ENCODE measurements at regions not wholly inside any gene's neighbourhood (a gene's known extent, or its start where the extent isn't known, plus 50 kb on each side); places are given as distances from the start of the nearest gene placed in this dataset.

GRCh38 chr13:74695021-74695800 is 561.0 kb upstream of the KLF12 start:
- Mint-ChIP-seq H3K27me3 (peaks cover 1% of the 10 kb centered on the region), H3K27ac (no peak overlapping the region), H3K9me3 (peaks cover 0 to under 1% (median 0%) of the 10 kb centered on the region in 3 donors), H3K4me1 (no peaks in the 10 kb centered on the region), H3K4me3 (no peak overlapping the region), H3K36me3 (peaks cover under 1% of the 10 kb centered on the region)

DNA sequence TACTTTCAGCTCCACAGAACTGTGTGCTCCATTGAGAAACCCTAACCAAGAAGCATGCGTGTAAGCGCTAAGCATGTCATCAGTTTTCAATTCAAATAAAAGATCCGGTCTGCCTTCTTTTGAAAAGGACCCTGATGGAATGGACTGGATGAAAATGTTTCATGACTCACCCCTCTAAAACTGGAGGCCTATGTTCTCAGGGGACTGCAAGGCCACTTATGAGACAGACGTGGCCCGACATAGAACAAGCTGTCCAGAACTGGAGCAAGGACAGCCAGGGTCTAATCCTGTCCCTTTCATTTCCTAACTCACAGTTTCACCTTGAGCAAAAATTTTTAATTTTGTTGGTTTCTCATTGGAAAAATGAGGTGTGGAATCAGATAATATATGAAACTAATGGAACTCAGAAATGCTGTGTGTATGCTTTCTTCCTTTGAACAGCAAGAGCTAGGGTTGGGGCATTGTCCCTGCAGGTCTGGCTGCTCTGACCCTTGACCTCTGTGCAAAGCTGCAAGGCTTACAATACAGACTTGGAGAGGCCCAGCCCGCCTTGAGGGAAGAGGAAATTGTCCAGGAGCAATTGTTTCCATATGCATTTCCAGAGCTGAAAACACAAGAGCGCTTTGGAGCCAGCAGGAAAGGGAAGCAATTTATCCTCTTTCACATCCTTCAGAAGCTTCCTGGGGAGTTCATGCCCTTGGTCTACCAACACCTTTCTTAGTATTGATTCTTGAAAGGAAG is 553.4 kb upstream of the KLF12 start:
- Mint-ChIP-seq H3K27ac (no peak overlapping the region), H3K9me3 (peaks cover 0 to 12% (median 3%) of the 10 kb centered on the region in 3 donors), H3K4me3 (no peak overlapping the region), H3K27me3 (peaks cover 1% of the 10 kb centered on the region), H3K4me1 (no peaks in the 10 kb centered on the region), H3K36me3 (peaks cover 2% of the 10 kb centered on the region)

DNA sequence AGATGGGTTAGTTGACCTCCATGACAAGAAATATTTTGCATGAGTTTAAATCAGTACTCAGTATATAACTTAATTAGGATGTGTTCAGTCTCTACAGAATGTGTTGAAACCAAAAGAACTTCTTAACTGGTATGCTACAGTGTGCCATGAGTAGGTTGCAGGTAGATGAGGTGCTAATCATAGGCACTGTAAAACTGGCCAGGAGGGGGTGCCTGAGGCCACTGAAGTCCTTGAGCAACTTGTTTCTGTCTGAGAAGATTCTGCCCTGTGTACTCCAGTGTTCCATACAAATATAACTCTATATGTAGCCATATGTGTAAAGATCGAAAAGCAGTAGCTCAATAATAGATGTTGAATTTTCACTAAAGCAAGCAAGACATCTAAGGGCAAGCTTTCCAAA is 549.2 kb upstream of the KLF12 start:
- Mint-ChIP-seq H3K4me3 (no peak overlapping the region), H3K27ac (no peak overlapping the region), H3K9me3 (peaks cover 1 to 12% (median 2%) of the 10 kb centered on the region in 3 donors), H3K36me3 (no peaks in the 10 kb centered on the region), H3K4me1 (no peaks in the 10 kb centered on the region), H3K27me3 (peaks cover 1% of the 10 kb centered on the region)

- Mint-ChIP-seq H3K27ac (no peak overlapping the region), H3K36me3 (no peaks in the 10 kb centered on the region), H3K4me3 (no peak overlapping the region)
Observed at GRCh38 chr13:74682746-74683145, 548.5 kb upstream of the KLF12 start.

GRCh38 chr13:74681891-74682290 is 547.7 kb upstream of the KLF12 start:
- Mint-ChIP-seq H3K4me1 (no peaks in the 10 kb centered on the region), H3K27ac (no peak overlapping the region), H3K9me3 (peaks cover 1 to 12% (median 2%) of the 10 kb centered on the region in 3 donors), H3K27me3 (peaks cover 1% of the 10 kb centered on the region), H3K4me3 (no peak overlapping the region), H3K36me3 (no peaks in the 10 kb centered on the region)

More at GRCh38 chr13:74682746-74683145, 548.5 kb upstream of the KLF12 start:
- no peaks in the 10 kb centered on the region for H3K4me1 Mint-ChIP-seq
- peaks cover 1 to 12% (median 2%) of the 10 kb centered on the region in 3 donors for H3K9me3 Mint-ChIP-seq
- H3K27me3 Mint-ChIP-seq = peaks cover 1% of the 10 kb centered on the region

DNA sequence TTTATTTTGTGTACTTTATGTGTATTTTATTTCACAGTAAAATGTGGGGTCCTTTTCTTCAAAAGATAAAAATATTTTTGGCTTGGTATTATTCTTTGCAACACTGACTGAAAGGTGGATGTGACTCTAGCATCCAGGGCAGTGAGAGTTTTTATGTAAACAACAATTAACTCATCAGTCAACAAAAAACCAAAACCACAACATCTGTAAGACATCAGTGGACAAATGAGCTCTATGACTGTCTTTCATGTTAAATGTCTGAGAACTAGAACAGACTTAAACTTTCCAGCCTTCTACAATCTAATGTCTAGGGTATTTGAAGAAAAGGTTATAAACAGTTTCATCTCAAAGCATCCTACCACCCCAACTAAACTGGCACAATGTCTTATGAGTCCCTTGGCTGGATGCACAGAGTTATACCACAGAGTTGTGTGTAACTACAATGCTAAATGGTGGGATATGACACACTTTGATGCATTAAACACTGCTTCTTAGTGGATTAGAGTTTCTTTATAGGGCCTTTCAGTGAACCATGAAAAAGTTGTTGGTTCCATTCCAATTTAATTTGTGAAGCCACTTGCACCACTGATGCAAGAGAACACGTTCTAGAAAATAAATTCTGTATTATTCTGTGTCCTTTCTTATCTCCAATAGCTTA is 544.2 kb upstream of the KLF12 start:
- H3K9me3 Mint-ChIP-seq = peaks cover 0 to 1% (median 0%) of the 10 kb centered on the region in 3 donors

DNA sequence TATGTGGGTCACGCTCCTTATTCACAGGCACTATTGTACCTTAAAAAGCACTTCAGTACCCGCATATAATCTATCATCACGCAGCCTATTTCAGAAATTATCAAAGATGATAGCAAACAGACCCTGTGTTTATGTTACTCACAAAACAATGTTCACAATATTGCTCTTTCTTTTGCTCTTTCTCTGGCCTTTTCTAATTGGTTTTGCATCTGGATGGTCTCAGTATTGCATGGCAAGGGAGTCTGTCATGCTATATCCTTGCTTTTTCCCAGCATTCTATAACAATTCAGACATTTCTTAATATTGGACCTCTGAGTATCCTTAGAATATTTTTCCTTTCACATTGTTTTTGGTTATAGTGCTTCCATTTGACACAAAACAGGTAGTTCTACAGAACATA is 541.8 kb upstream of the KLF12 start:
- H3K4me1 Mint-ChIP-seq = no peaks in the 10 kb centered on the region
- no peaks in the 10 kb centered on the region for H3K9me3 Mint-ChIP-seq
- H3K4me3 Mint-ChIP-seq = no peak overlapping the region
- H3K36me3 Mint-ChIP-seq = no peaks in the 10 kb centered on the region
- H3K27ac Mint-ChIP-seq = no peak overlapping the region
- peaks cover 3% of the 10 kb centered on the region for H3K27me3 Mint-ChIP-seq

More for the DNA sequence above, 544.2 kb upstream of the KLF12 start:
- H3K4me3 Mint-ChIP-seq = no peak overlapping the region
- no peaks in the 10 kb centered on the region for H3K36me3 Mint-ChIP-seq
- peaks cover 1% of the 10 kb centered on the region for H3K27me3 Mint-ChIP-seq
- H3K4me1 Mint-ChIP-seq = no peaks in the 10 kb centered on the region
- no peak overlapping the region for H3K27ac Mint-ChIP-seq

- no peaks in the 10 kb centered on the region for H3K9me3 Mint-ChIP-seq
- no peak overlapping the region for H3K4me3 Mint-ChIP-seq
- no peak overlapping the region for H3K27ac Mint-ChIP-seq
- H3K4me1 Mint-ChIP-seq = no peaks in the 10 kb centered on the region
- H3K27me3 Mint-ChIP-seq = peaks cover 2% of the 10 kb centered on the region
- H3K36me3 Mint-ChIP-seq = no peaks in the 10 kb centered on the region
Observed at GRCh38 chr13:74675182-74675581, 541.0 kb upstream of the KLF12 start.

DNA sequence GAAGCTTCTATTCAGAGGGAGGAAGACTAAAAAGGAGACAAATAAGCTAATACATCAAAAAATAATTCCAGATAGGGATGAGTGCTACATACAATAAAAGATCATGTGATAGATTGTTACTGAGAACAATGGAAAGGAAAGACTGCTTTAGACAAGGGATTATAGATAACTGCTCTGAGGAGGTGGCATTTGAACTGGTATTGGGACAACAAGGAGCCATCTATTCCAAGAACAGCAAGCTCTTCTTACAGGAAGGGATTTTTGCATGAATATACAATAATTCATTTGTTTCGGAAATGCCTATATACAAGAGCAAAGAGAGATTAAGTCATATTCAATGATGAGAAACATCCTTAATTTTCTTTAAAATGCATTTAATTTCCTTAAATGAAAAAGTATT is 540.5 kb upstream of the KLF12 start:
- Mint-ChIP-seq H3K4me3 (no peak overlapping the region), H3K4me1 (no peaks in the 10 kb centered on the region), H3K27me3 (peaks cover 2% of the 10 kb centered on the region), H3K36me3 (no peaks in the 10 kb centered on the region), H3K27ac (no peak overlapping the region), H3K9me3 (no peaks in the 10 kb centered on the region)

DNA sequence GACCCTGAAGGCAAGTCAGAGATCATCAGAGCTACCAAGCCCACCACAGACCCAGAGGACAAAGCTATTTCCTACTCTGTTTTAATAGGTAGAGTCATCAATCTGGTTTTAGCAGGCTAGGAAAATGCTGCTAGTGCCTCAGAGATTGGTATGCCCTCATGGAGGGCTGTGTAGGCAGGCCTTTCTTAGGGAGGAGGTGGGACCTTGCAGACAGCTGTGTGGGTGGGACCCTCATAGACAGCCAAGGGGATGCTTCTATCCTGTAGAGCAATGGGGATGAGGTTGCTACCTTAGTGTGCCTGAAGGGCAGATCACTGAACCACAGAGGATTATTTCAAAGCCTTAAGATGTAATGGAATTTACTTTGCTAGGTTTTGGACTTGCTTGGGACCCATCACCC is 534.9 kb upstream of the KLF12 start:
- Mint-ChIP-seq H3K36me3 (no peaks in the 10 kb centered on the region), H3K4me1 (no peaks in the 10 kb centered on the region), H3K27ac (no peak overlapping the region), H3K4me3 (no peak overlapping the region), H3K9me3 (no peaks in the 10 kb centered on the region), H3K27me3 (peaks cover 4% of the 10 kb centered on the region)

- no peaks in the 10 kb centered on the region for H3K4me1 Mint-ChIP-seq
- no peaks in the 10 kb centered on the region for H3K9me3 Mint-ChIP-seq
- peaks cover 3% of the 10 kb centered on the region for H3K27me3 Mint-ChIP-seq
- no peak overlapping the region for H3K27ac Mint-ChIP-seq
- H3K4me3 Mint-ChIP-seq = no peak overlapping the region
- H3K36me3 Mint-ChIP-seq = no peaks in the 10 kb centered on the region
Observed at GRCh38 chr13:74667656-74668203, 533.5 kb upstream of the KLF12 start.

DNA sequence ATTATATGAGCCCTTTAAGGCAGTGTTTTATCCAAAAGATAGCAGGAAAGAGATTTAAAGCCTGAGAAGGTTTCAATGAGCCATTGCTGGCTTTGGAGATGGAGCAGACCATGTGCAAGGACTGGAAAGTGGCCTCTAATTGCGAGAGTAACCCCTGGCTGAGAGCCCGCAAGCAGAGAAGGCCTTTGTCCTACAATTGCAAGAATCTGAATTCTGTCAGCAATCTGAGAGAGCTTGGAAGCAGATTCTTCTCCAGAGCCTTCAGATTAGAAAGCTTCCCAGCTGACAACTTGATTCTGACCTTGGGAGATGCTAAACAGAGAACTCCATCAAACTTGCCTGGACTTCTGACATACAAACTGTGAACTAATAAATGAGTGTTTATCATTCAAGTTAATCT is 528.7 kb upstream of the KLF12 start:
- Mint-ChIP-seq H3K27ac (no peak overlapping the region), H3K9me3 (peaks cover 0 to 4% (median 2%) of the 10 kb centered on the region in 3 donors)

DNA sequence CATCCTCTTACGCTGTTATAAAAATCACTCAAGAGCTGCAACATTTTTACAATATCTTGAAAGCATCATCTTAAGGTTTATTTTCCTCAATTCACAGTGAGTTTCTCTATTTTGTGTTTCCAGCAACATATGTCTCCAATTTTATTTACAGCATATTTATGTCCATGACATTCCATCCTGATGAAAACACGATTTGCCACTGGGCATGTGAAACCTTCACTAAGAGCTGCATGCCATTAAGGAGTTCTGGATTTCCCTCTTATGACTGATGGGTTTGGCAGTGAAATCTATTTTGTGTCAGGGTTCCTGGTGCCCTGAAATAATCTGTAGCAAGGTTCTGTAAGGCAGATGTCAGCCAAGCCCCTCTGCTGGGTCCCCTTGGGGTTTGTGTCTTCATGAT is 527.6 kb upstream of the KLF12 start:
- H3K4me3 Mint-ChIP-seq = no peak overlapping the region
- no peak overlapping the region for H3K27ac Mint-ChIP-seq
- peaks cover 0 to 6% (median 4%) of the 10 kb centered on the region in 3 donors for H3K9me3 Mint-ChIP-seq
- no peaks in the 10 kb centered on the region for H3K4me1 Mint-ChIP-seq
- H3K27me3 Mint-ChIP-seq = peaks cover 2% of the 10 kb centered on the region
- peaks cover 4% of the 10 kb centered on the region for H3K36me3 Mint-ChIP-seq

More for the DNA sequence above, 528.7 kb upstream of the KLF12 start:
- Mint-ChIP-seq H3K36me3 (peaks cover 4% of the 10 kb centered on the region), H3K4me1 (no peaks in the 10 kb centered on the region), H3K4me3 (no peak overlapping the region), H3K27me3 (peaks cover 2% of the 10 kb centered on the region)

GRCh38 chr13:74657765-74658164 is 523.6 kb upstream of the KLF12 start:
- no peaks in the 10 kb centered on the region for H3K4me1 Mint-ChIP-seq
- no peaks in the 10 kb centered on the region for H3K27me3 Mint-ChIP-seq
- no peak overlapping the region for H3K4me3 Mint-ChIP-seq
- H3K36me3 Mint-ChIP-seq = peaks cover 4% of the 10 kb centered on the region
- peaks cover 0 to 6% (median 4%) of the 10 kb centered on the region in 3 donors for H3K9me3 Mint-ChIP-seq
- no peak overlapping the region for H3K27ac Mint-ChIP-seq

DNA sequence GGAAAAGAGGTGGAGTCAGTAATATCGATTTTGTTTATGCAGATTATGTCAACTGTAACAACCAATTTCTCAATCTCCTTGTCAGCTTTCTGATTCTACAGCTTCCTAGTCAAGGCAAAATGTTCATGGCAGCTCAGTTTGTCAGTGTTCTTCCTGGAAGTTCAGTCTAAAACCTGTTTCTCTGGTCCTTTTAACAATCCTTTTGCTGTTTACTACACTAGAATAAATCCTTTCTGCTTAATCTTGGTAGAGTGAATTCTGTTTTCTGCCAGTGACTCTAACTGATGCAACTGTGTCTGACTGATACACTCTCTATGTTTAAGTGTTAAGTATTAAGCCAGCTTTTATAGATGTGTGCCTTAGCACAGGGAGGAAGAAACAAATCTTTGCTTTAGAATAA is 516.9 kb upstream of the KLF12 start:
- peaks cover 3% of the 10 kb centered on the region for H3K27me3 Mint-ChIP-seq
- H3K27ac Mint-ChIP-seq = no peak overlapping the region
- H3K36me3 Mint-ChIP-seq = no peaks in the 10 kb centered on the region
- no peaks in the 10 kb centered on the region for H3K4me1 Mint-ChIP-seq
- no peaks in the 10 kb centered on the region for H3K9me3 Mint-ChIP-seq
- H3K4me3 Mint-ChIP-seq = no peak overlapping the region

Data from IgD-negative memory B cell (primary cell).